Stimulated activated CD8-positive, alpha-beta memory T cell treated with anti-CD3 and anti-CD28 coated beads, Interleukin-15, amount 100 ng/mL, for 4 hours (primary cell): ENCODE measurements at regions not wholly inside any gene's neighbourhood (a gene's known extent, or its start where the extent isn't known, plus 50 kb on each side); places are given as distances from the start of the nearest gene placed in this dataset.
"Not testable (repeated sequence)": the region's sequence is repeated elsewhere in the genome, so short reads cannot be mapped to it uniquely, and the experiment has no call there.

ENCODE experiments used
- DNase-seq, 2 donors: peaks; one replicate each; pipeline ENCODE4 v3.0.0-alpha.2; 2020; ENCODE audit warnings: low read depth in 2 of 2

DNA sequence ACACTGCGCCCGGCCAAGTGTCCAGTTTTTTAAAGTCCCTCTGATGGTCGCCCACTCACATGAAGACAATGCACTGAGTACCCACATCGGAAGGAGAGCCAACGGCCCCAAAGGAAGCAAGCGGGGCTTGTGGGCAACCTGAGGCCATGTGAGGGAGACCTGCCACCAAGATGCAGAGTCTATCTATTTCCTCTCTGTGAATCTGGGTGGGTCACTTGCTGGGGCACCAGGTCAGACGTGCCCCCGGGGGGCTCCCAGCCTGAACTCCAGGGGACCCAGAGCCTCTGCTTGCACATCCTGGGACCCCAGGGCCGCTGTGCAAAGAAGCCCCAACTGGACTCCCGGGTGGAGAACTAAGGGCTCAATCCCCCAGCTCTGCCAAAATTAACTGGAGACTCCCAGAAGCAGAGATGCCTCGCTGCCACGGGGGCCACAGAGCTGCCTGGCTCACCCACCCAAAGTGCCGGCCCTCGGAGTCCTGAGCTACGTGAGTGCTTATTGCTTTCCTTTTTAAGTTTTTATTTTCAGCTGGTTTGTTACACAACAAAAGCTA is 106.4 kb downstream of the BRD1 start:
- DNase-seq = no peak

DNA sequence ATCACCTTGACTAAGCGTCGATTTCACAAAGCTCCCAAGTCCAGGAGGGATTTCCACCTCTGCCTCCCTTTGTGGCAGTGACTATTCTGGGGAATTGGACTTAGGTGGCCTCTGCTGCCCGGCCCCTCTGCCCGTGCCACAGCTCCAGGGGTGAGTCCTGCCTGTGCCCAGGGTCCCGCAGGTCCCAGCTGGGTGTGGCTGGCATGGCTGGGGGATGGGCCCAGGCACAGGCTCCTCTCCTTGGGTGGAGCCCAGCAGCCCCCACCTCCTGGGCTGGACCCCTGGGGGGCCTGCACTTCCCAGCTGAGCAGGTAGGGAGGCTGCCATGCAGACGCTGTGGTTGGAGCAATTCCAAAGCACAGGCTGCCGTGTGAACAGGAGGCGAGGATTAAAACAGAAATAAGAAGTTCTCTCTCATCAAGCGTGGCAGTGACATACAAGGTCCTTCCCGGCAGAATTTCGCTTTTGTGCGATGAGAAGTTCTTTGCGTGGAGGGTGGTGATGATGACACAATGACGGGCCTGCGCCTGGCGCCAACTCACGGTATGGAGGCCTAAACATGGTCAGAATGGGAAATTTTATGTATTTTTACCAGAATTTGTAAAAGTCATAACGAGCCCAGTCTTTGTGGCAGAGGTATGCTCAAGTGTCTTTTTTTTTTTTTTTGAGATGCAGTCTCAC is 107.3 kb downstream of the BRD1 start:
- no peak for DNase-seq

DNA sequence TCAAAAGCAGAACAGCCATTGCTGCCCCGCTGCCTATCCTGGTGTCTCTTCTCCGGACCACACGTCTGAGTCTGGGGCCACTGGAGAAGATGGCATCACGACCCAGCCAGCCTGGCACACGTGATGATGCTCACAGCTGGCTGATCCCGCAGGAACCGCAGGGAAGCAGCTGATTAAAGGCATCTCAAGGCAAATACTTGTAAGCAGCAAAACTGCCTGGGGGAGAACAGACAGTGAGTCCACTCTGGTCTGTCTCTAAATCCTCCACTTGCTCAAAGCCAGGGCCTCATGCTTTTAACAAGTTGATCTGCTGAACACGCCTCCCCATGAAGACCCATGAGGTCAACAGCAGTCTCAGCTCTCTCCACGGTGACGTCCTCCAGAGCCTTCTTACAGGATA is 108.6 kb downstream of the BRD1 start:
- no peak for DNase-seq

DNA sequence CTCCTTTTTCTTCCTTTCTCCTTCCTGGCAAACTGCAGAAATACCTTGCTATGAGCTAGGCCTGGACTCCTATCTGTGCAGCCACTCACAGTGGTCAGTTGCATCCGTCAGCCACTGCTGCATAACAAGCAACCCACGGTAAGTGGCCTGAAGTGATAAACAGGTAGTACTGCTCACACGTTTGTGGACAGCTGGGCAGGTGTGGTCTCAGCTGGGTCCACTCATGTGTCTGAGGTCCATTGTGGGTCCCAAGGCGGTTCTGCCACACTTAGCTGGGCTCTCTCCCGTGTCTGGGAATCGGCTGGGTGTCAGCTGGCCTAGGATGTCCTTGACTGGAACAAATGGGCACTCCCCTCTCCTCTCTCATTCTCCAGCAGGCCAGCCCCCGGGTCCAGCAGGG is 109.3 kb downstream of the BRD1 start:
- DNase-seq = no peak

DNA sequence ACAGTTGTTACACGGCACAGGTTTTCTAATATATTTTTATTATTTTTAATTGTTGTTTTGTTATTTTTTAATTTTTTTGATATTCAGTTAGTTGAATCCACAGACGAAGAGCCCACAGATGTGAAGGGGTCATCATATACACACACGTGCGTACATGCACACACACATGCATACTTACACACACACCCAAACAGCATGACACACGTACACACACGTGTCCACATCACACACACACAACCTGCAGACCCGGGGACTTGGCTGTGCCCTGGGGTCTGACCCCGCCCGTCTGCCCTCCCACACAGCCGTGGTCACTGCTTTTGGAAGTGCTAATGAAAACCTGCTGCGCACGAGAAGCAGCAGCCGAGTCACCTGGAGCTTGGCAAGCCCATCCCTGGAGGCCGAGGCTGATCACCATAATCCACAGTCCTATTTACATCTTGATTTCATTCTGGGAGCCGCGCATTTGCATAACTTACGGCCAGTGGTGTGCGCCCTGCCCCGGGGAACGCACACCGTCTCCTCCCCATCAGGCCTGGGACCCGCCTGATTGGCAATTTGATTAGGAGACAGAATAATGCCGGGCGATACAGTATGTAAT is 110.3 kb downstream of the BRD1 start:
- no peak for DNase-seq

DNA sequence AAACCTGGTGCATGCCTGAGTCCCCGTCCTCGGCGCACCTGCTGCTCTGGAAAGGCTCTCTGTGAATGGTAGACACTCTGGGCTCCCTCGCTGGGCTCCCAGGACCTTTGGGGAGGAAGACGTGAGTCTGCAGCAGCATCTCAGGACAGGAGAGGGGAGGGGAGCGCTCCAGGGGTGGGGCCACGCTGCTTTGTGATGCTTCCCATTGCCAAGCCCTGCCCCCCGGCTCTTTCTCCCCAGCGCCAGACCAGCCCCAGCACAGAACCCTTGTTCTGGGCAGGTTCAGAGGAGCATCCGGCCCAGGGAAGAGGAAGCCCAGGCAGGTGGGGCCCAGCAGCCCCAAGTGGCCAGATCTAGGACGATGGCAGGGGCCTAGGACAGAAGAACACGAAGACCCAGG is 111.2 kb downstream of the BRD1 start:
- DNase-seq = no peak

DNA sequence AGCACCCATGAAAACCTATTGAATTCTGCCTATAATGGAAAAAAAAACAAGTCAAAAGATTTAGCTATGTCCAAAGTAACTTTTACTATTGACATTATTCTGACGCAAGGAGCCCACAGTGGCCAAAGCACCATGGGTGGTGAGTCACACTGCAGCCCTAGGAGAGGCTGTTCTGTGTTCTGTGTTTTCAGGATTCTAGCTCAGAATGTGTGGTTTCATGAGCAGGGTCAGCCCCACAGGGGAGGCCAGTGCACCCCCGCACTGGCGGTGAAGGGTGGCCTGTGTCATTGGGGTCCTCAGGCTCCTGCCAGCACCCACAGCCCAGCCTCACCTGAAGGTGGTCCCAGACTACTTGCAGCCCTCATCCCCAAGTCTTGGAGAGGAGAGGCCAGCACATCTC is 112.2 kb downstream of the BRD1 start:
- no peak for DNase-seq

DNA sequence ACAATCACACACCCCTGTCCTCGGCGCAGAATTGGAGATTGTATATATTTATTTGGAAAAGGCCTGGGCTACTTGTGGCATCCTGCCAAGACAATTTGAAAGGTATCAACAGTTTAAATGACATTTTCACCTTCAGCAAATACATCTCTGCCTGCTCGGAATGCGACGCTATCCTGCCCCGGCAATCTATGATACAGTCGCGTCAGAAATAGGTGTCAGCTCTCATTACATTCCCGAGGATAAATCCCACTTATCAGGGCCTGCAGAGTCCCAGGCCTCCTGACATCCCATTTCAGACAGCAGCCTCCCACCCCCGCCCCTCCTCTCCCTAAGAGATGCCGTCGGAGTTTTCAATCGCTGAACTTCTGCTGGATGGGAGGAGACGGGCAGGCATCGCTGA is 114.7 kb downstream of the BRD1 start:
- DNase-seq = no peak

DNA sequence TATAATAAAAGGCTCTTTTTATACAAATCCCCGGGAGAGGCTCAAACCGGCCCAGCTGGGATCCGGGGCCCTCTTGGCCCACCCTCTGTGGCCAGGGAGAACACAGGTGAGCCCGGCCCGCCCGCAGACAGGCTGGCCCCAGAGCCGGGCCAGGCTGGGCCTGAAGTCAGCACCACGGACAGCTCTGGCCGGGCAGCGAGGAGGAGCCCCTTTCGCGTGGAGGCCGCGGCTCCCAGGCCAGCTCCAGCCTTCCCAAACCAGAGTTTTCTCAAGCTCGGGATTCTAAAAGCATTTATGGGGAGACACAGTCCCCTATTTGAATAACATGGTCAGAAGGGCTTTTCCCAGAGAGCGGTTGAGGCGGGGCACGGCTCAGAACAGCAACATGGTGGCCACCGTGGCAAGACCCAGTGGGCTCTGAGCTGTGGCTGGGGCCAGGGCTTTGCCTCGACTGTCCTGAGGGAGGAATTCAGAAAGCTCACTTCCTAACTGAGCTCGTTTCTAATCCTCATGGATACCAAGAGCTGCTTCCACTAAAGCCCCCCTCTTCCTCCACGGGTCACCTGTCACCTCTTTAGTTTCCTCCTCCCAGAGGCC is 115.4 kb downstream of the BRD1 start:
- no peak for DNase-seq

DNA sequence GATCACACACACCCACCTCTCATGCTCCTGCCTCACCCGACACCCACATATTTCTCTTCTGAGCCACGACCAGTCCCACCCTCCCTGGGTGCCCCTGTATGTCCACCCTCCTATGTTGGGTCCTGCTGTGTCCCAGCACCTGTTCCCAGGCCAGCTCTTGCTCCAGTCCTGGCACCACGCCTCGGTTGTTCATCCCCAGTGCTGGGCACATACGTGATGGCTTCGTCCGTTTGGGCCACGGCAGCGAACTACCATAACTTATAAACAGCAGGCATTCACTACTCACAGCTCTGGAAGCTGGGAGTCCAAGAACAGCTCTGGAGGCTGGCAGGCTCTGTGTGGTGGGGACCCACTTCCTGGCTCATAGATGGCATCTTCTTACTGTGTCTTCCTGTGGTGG is 116.9 kb downstream of the BRD1 start:
- DNase-seq = no peak

DNA sequence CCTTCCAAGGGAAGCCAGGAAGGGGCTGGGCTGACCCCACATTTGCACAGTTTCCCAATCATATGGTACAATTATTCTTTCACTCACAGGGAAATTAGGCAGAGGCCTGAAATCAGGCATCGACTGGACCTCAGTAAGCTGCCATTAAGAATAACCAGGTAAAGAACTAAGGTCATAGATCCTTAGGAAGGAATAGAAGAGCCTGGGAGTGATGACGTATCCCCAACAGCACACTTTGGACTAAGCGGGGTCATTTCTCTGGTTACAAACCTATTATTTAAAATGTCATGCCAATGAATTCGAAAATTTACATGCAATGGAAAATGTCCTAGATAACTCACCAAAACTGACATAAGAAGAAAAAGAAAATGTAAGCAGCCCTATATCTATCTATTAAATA is 118.2 kb downstream of the BRD1 start:
- DNase-seq = no peak

DNA sequence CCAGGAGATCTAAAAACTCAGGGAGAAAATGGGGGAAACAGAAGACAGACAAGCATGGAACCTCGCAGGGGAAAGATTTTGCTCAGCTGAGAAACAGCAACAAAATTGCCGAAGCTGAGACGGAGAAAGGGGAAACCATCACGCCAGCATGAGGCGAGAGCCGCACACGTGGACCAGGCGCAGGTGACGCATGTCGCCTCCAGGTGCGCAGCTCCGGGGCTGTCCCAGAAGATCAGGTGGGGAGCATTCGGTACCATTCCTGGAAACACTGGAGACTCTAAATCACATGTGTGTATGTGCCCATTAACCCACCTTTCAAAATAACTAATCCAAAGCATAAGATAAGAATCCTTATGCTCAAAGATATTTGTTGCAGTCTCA is 121.7 kb downstream of the BRD1 start:
- no peak for DNase-seq

DNA sequence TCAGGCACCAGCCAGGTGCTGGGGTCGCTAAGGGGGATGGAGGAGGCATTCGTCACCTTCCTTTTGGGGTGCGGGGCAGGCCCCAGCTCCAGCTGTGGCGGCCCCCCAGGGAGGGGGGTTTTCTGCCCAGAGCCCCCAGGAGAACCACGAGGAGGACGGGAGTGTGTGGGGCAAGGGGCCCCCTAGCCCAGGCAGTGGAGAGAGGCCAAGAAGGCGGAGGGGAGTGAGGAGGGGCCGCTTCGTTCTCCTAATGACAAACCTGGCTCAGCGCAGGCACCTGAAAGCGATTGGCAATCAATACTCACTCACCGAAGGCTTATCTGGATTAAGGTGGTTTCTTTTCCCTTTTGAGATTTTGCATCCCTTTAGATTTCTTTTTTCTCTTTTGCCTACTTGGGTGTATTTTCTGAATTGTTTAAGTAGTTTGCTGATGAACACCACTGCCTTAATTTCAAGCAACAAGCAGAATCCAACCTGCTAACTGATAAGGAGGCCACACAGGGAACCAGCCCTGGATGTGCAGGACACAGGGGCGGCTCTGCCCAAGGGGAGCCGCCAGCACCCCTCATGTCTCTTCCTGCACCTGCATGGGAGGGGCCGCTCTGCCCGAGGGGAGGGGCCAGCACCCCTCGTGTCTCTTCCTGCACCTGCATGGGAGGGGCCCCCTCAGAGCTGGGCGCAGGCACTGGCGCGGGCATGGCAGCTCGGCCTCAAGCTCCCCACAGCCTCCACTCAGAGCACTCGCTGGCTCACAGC is 122.3 kb downstream of the BRD1 start:
- DNase-seq = no peak

DNA sequence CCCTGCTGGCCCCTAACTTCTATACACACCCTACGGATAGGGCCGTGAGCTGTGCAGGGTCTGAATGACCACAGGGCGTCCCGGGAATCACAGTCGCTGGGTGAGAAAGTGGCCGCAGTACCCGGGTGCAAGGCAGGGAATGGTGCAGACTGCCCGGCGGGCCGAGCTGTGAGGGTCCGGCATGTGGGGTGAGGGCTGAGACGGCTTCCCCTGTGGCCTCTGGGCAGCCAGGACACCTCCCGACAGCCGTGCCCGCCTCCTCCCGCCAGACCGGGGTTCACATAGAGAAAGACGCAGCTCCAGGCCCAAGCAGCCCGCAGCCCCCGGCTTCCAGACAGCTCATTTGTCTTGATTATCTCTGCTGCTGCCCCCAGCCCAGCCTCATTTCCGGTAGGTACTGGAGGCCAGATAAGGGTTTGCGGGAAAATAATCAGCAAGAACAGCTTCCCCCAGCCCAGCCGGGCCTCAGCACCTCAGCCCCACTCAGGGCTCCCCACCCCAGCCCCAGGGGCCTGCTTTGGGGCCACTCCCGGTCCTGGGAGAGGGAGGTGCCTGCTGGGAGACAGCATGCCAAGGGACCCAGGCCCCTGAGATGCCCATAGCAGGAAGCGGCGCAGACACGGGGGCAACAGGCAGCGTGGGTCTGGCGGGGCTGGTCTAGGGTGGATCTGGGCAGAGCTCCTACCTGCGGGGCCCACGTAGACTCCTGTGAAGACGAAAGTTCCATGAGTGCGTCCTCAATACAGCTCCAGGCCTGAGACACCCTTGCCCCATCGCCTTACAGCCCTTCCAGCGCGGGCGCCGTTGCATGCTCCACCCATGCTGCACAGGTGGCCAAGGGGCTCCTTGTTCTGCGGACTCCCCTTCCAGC is 123.1 kb downstream of the BRD1 start:
- DNase-seq = no peak

DNA sequence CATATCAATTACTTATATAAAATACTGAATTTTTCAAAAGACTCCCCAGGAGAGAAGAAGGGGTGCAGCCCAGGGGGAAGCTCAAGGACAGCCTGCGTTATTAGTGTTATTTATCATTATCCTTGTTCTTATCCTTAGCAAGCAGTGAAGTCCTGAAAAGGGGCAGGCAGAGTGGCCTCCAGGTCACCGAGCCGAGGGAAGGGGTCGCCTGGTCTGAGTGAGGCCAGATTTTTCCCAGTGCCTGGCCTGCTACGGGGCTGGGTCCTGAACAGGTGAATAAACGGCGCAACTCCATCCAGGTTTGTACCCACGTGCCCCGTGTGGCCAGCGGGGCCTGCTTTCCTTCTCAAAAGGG is 123.7 kb downstream of the BRD1 start:
- DNase-seq = no peak

DNA sequence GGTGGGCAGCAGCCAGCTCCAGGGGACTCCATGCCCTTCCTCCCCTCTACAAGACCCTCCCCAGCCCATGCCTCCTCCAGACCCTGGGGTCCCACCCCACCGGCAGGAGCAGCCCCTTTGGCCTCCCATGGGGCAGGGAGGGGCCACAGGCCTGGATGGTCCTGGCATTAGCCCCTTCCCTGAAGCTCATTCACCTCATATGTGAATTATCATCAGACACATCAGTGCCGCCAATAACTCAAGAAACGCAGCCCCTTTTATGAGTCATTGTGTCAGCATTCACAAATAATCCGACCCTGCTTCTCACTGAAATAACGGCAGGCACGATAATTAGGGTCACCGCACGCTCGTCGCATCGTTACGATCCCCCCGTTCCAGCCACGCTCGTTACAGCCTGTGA is 124.2 kb downstream of the BRD1 start:
- no peak for DNase-seq

DNA sequence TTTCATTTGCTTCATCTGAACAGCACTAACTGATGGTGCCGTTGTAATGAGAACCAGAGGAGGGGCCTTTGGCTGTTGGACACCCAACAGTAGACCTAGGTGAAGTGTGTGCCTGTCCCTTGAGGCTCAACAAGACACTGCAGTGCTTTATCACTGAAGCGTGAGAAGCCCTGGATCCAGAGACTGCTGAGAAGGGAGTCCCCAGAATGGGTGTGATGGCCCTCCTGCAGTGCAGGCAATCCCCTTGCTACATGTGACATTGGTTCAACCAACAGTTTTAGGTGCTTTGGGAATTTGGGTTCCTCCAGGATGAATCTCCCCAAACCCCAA is 125.6 kb downstream of the BRD1 start:
- DNase-seq = no peak

DNA sequence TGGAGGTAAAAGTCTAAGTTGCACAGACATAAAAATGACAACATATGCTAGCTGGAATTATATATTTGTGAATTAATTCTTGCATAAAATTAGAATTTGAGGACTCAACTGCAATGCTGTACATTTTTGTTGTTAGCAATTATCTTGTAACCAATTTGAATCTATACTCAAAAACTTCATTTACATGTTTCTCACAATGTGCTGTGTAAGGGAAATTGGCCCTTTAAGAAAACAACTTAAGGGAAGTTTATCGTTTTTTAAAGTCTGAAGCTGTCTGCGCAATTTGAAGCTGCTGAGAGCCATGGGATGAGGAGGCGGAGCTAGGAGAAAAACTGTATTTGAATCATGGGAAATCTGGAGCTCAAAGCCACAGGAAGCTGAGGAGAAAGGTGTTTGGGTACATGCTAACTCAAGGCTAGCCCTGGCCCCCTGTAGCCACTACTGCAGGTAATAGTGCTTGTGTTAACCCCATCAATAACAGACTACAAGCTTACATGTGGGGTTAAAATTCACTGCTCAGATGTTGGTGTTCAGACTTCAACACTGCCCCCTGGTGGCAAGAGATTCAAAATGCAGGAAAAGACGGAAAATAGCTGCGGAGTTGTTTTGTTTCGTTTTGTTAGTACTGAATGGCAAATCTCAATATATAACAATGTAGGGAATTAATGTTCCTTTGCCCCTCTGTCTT is 126.1 kb downstream of the BRD1 start:
- DNase-seq = no peak

DNA sequence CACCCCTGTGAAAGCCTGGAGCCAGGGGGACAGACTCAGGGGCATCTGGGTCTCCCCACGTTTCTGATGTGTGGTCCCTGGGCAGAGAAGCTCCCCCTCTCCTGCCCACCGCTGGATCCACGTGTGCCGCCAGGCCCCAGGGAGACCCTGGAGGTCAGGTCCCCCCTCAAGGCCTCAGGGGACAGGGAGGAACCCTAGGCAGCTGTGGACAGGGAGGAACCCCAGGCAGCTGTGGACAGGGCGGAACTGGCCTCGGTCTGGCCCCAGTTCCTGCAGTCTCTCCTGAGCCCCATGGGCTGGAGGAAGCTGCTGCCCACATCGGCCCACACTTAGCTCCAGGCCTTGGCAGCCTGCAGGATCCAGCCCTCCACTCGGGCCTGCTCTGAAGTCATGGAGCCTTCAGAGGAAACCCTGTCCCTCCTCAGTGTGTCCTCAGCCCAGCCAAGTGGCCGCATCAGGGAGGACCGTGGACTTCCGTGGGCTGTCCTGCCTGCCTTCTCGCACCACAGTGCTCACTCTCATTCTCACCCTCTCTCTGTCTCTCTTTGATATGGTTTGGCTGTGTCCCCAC is 127.7 kb downstream of the BRD1 start:
- no peak for DNase-seq

DNA sequence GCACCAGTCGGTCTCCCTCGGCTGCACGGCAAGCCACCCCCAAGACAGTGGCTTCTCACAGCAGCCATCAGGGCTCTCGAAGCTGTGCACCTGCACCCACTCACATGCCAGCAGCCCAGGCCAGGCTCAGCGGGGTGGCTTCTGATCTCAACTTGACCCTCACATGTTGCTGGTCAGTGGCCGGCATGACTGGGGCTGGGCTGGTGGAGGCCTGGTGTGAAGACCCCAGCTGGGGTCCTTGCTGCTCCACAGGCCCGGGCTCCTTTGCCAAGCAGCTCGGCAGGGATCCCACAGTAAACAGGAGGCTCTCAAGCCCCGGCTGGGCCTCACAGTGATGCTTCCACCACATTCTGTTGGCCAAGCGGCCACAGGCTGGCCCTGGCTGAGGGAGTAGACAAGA is 128.2 kb downstream of the BRD1 start:
- DNase-seq = no peak

DNA sequence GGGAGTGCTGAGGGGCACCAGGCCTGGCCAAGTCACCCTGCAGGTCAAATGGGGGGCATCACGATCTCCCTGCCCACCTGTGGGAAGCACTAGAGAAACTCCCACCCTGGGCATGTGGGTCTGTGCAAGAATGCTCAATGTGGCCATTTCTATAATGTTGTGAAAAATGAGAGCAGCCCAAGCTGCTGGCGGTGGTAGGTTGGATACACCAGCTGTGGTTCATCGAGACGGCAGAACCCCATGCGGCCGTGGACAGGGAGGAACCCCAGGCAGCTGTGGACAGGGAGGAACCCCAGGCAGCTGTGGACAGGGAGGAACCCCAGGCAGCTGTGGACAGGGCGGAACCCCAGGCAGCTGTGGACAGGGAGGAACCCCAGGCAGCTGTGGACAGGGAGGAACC is 129.1 kb downstream of the BRD1 start:
- not testable (repeated sequence) for DNase-seq
